Right lobe of liver (tissue), 6 donors: ENCODE measurements at regions not wholly inside any gene's neighbourhood (a gene's known extent, or its start where the extent isn't known, plus 50 kb on each side); places are given as distances from the start of the nearest gene placed in this dataset.

Source experiments
- ATAC-seq, 4 donors: fragments of 200-7000 bp; cut with Tn5 transposase; one replicate each; pipeline ENCODE4 v1.9.1; 2020; ENCODE audit warnings: mild to moderate bottlenecking in 4 of 4, moderate library complexity in 4 of 4
- DNase-seq, 3 donors: peaks; one replicate each; pipeline ENCODE4 v3.0.0-alpha.2; 2020
- H3K27ac ChIP-seq, 3 donors: fragments of 200-600 bp; one replicate each; pipeline ENCODE4 v1.8.0; 2022
- H3K27me3 ChIP-seq, 2 donors: fragments of 200-600 bp; one replicate each; pipeline ENCODE4 v1.8.0; 2022
- H3K36me3 ChIP-seq, 4 donors: fragments of 200-600 bp; sonication (generic) in 1 of 4; one replicate each; pipeline versions ENCODE4 v1.5.1 to v1.8.0; 2017 to 2022; ENCODE audit warnings: control low read depth in 1 of 4
- H3K4me1 ChIP-seq, 4 donors: fragments of 200-600 bp; sonication (generic) in 1 of 4; one replicate each; pipeline versions ENCODE4 v1.5.1 to v1.8.0; 2017 to 2022; ENCODE audit warnings: control low read depth in 1 of 4
- H3K4me3 ChIP-seq, 3 donors: fragments of 200-600 bp; one replicate each; pipeline ENCODE4 v1.8.0; 2022
- H3K9me3 ChIP-seq, 4 donors: fragments of 200-600 bp; sonication (generic) in 1 of 4; one replicate each; pipeline versions ENCODE4 v1.5.1 to v1.8.0; 2017 to 2022; ENCODE audit warnings: control low read depth in 1 of 4
- CTCF ChIP-seq, 4 donors: fragments of 200-600 bp in 3 of 4; fragments of 450-650 bp in 1 of 4; IDR thresholded peaks; one replicate each; pipeline versions ENCODE4 v1.5.1 to v1.8.0; 2016 to 2022; ENCODE audit warnings: antibody characterized with exemption in 4 of 4, mild to moderate bottlenecking in 2 of 4
- POLR2A ChIP-seq: fragments of 450-650 bp; IDR thresholded peaks from one replicate; pipeline ENCODE4 v1.6.1; 2017; ENCODE audit warnings: antibody characterized with exemption, mild to moderate bottlenecking
- WGBS: methylation state at CpG from one replicate; pipeline ENCODE4 v1.1.6; 2018; ENCODE audit warnings: low coverage, low lambda C conversion rate; ENCODE audit not compliant: insufficient coverage; ENCODE audit errors: missing lambda C conversion rate; 5-methylcytosine and 5-hydroxymethylcytosine counted together
- intact Hi-C, 2 donors: fragments of 100-400 bp; cut with DNase I; formaldehyde crosslinking; loops; one replicate each; pipeline versions ENCODE4 v1.11.2 to v1.14.1; 2022
- donor health status: DM: no; HTN: yes; CAD: no.
- donor health status: DM: no; HTN: no; CAD: no.
- donor health status: DM: no; HTN: no; CAD: no.
- donor health status: DM: no; HTN: yes; CAD: no.
- donor health status: DM: no; HTN: yes; CAD: no.

- WGBS, result 73% methylated on average over 2 of the region's 2 CpGs
- no peaks in the 10 kb centered on the region for H3K4me1 ChIP-seq
Measured at GRCh38 chr5:85096421-85096820, 711.7 kb upstream of the EDIL3 start.

GRCh38 chr5:85108471-85108870 is 723.8 kb upstream of the EDIL3 start:
- Histone ChIP-seq H3K36me3 (no peaks in the 10 kb centered on the region), H3K9me3 (no peaks in the 10 kb centered on the region), H3K4me3 (no peak overlapping the region), H3K27ac (no peak overlapping the region), H3K27me3 (no peaks in the 10 kb centered on the region), H3K4me1 (no peaks in the 10 kb centered on the region)
- ATAC-seq (no peak), DNase-seq (no peak)
- intact Hi-C loops, result no loop called here
- TF ChIP-seq POLR2A (no peak), CTCF (IDR thresholded peaks at IDR 0.05) (no peak)
- 19% methylated on average over 1 of the region's 1 CpG for WGBS

More at GRCh38 chr5:85096421-85096820, 711.7 kb upstream of the EDIL3 start:
- intact Hi-C loops, result no loop called here
- DNase-seq, result no peak
- no peak for ATAC-seq
- TF ChIP-seq POLR2A (no peak), CTCF (IDR thresholded peaks at IDR 0.05) (no peak)
- H3K9me3 ChIP-seq, result no peaks in the 10 kb centered on the region
- H3K4me3 ChIP-seq, result no peak overlapping the region
- no peak overlapping the region for H3K27ac ChIP-seq
- H3K36me3 ChIP-seq, result no peaks in the 10 kb centered on the region
- H3K27me3 ChIP-seq, result no peaks in the 10 kb centered on the region

GRCh38 chr5:85109616-85110015 is 724.9 kb upstream of the EDIL3 start:
- no peaks in the 10 kb centered on the region for H3K4me1 ChIP-seq
- WGBS, result 67% methylated on average over 1 of the region's 1 CpG
- no peak for ATAC-seq
- no peak overlapping the region for H3K27ac ChIP-seq
- no peak for TF ChIP-seq CTCF (IDR thresholded peaks at IDR 0.05)
- DNase-seq, result no peak
- no peaks in the 10 kb centered on the region for H3K36me3 ChIP-seq
- intact Hi-C loops, result no loop called here
- H3K4me3 ChIP-seq, result no peak overlapping the region
- no peaks in the 10 kb centered on the region for H3K27me3 ChIP-seq
- no peaks in the 10 kb centered on the region for H3K9me3 ChIP-seq

GRCh38 chr5:85132269-85132668 is 747.6 kb upstream of the EDIL3 start:
- no peaks in the 10 kb centered on the region for H3K27me3 ChIP-seq
- no peak for TF ChIP-seq CTCF (IDR thresholded peaks at IDR 0.05)
- no peak for TF ChIP-seq POLR2A
- ATAC-seq, result no peak
- intact Hi-C loops, result no loop called here
- no peaks in the 10 kb centered on the region for H3K9me3 ChIP-seq
- no peaks in the 10 kb centered on the region for H3K4me1 ChIP-seq
- 31% methylated on average over 1 of the region's 1 CpG for whole genome bisulfite sequencing
- no peaks in the 10 kb centered on the region for H3K36me3 ChIP-seq
- H3K4me3 ChIP-seq, result no peak overlapping the region
- H3K27ac ChIP-seq, result no peak overlapping the region
- no peak for DNase-seq

- Histone ChIP-seq H3K4me1 (no peaks in the 10 kb centered on the region), H3K9me3 (no peaks in the 10 kb centered on the region), H3K4me3 (no peak overlapping the region), H3K27ac (no peak overlapping the region), H3K36me3 (no peaks in the 10 kb centered on the region), H3K27me3 (no peaks in the 10 kb centered on the region)
- ATAC-seq (no peak), DNase-seq (no peak)
- intact Hi-C loops, result no loop called here
- TF ChIP-seq POLR2A, result no peak
- no peak for TF ChIP-seq CTCF (IDR thresholded peaks at IDR 0.05)
Measured at GRCh38 chr5:85140471-85140870, 755.8 kb upstream of the EDIL3 start.
